ENCODE measurements at regions not wholly inside any gene's neighbourhood (a gene's known extent, or its start where the extent isn't known, plus 50 kb on each side); places are given as distances from the start of the nearest gene placed in this dataset.
"Not testable (repeated sequence)": the region's sequence is repeated elsewhere in the genome, so short reads cannot be mapped to it uniquely, and the experiment has no call there.

GRCh38 chr16:55016515-55016914, 85.8 kb downstream of the IRX5 start:
- DNase-seq (ENCODE audit: low spot score) = no peak

GRCh38 chr16:55017321-55017720, 86.7 kb downstream of the IRX5 start:
- DNase-seq (ENCODE audit: low spot score) = no peak

GRCh38 chr16:55018881-55019280, 88.2 kb downstream of the IRX5 start:
- no peak for DNase-seq (ENCODE audit: low spot score)

GRCh38 chr16:55019419-55020131, 88.9 kb downstream of the IRX5 start:
- no peak for DNase-seq (ENCODE audit: low spot score)

GRCh38 chr16:55021595-55022475, 91.2 kb downstream of the IRX5 start:
- DNase-seq (ENCODE audit: low spot score) = peak; percentile 13

GRCh38 chr16:55027260-55027659, 96.6 kb downstream of the IRX5 start:
- DNase-seq (ENCODE audit: low spot score) = not testable (repeated sequence)

GRCh38 chr16:55029509-55029908, 98.8 kb downstream of the IRX5 start:
- no peak for DNase-seq (ENCODE audit: low spot score)

- DNase-seq (ENCODE audit: low spot score) = no peak
These were observed 100.3 kb downstream of the IRX5 start for GRCh38 chr16:55030944-55031343.

- no peak for DNase-seq (ENCODE audit: low spot score)
These were observed 100.8 kb downstream of the IRX5 start for GRCh38 chr16:55031481-55031880.

GRCh38 chr16:55033225-55034156, 102.8 kb downstream of the IRX5 start:
- DNase-seq (ENCODE audit: low spot score) = no peak

GRCh38 chr16:55035029-55035428, 104.4 kb downstream of the IRX5 start:
- peak; percentile 29 for DNase-seq (ENCODE audit: low spot score)

- no peak for DNase-seq (ENCODE audit: low spot score)
These were observed 105.3 kb downstream of the IRX5 start for GRCh38 chr16:55035956-55036355.

- DNase-seq (ENCODE audit: low spot score) = no peak
These were observed 105.7 kb downstream of the IRX5 start for GRCh38 chr16:55036371-55036821.

- DNase-seq (ENCODE audit: low spot score) = no peak
These were observed 106.4 kb downstream of the IRX5 start for GRCh38 chr16:55037046-55037445.

GRCh38 chr16:55037966-55038365, 107.3 kb downstream of the IRX5 start:
- DNase-seq (ENCODE audit: low spot score) = no peak

GRCh38 chr16:55039042-55039441, 108.4 kb downstream of the IRX5 start:
- no peak for DNase-seq (ENCODE audit: low spot score)

- DNase-seq (ENCODE audit: low spot score) = no peak
These were observed 108.8 kb downstream of the IRX5 start for GRCh38 chr16:55039511-55039910.

- DNase-seq (ENCODE audit: low spot score) = no peak
These were observed 109.3 kb downstream of the IRX5 start for GRCh38 chr16:55039931-55040330.

- DNase-seq (ENCODE audit: low spot score) = no peak
These were observed 109.9 kb downstream of the IRX5 start for GRCh38 chr16:55040366-55041086.

GRCh38 chr16:55041540-55042234, 111.0 kb downstream of the IRX5 start:
- no peak for DNase-seq (ENCODE audit: low spot score)

Data from COLO829 (cell line).